Caco-2 (cell line): ENCODE measurements at regions not wholly inside any gene's neighbourhood (a gene's known extent, or its start where the extent isn't known, plus 50 kb on each side); places are given as distances from the start of the nearest gene placed in this dataset.

Source experiments
- BruUV-seq: library from RNA; stranded (reverse); fragments of 400-500 nt; replicated peaks from 2 replicates; lab custom pipeline; 2021; lab: Mats Ljungman, UMichigan
- CTCF ChIA-PET: fragments of 300-600 bp; sonication (Branson Sonifier 250); formaldehyde crosslinking; loops from one replicate; lab custom pipeline; 2022; ENCODE audit warnings: antibody characterized with exemption; lab: Charles Lee
- POLR2A ChIA-PET: fragments of 300-600 bp; sonication (Branson Sonifier 250); formaldehyde crosslinking; loops from one replicate; lab custom pipeline; 2022; ENCODE audit warnings: antibody characterized with exemption; lab: Charles Lee
- DNase-seq, 2 experiments: peaks; one replicate each; pipeline versions ENCODE4 v3.0.0 to v3.0.0-alpha.2; 2020 to 2022
- H3K27me3 ChIP-seq: replicated peaks from 2 replicates; pipeline ENCODE4 v1.6.0; 2011; ENCODE audit warnings: low read length; ENCODE audit not compliant: control insufficient read depth, insufficient read depth
- H3K36me3 ChIP-seq: 2 replicates; pipeline ENCODE4 v1.5.1; 2011; ENCODE audit warnings: low read length; ENCODE audit not compliant: control insufficient read depth, insufficient read depth
- H3K4me1 ChIP-seq: fragments of 250-450 bp; sonication (Bioruptor Pico); 2 replicates; pipeline ENCODE4 v1.5.1; 2020; ENCODE audit warnings: mild to moderate bottlenecking
- H3K4me3 ChIP-seq: 2 replicates; pipeline ENCODE4 v1.5.1; 2011; ENCODE audit warnings: low read depth, mild to moderate bottlenecking, control low read depth, low read length
- H3K9me3 ChIP-seq: fragments of 250-450 bp; sonication (Bioruptor Pico); 2 replicates; pipeline ENCODE4 v1.5.1; 2020; ENCODE audit warnings: mild to moderate bottlenecking, moderate library complexity
- H3K27ac Mint-ChIP-seq: one replicate; pipeline ENCODE4 v1.8.0; 2022; ENCODE audit warnings: mixed read lengths; ENCODE audit not compliant: unreplicated experiment
- H3K27me3 Mint-ChIP-seq: one replicate; pipeline ENCODE4 v1.8.0; 2022; ENCODE audit warnings: mixed read lengths; ENCODE audit not compliant: insufficient read depth, unreplicated experiment
- H3K36me3 Mint-ChIP-seq: one replicate; pipeline ENCODE4 v1.8.0; 2022; ENCODE audit warnings: mild to moderate bottlenecking, mixed read lengths; ENCODE audit not compliant: insufficient read depth, unreplicated experiment
- H3K4me1 Mint-ChIP-seq: one replicate; pipeline ENCODE4 v1.8.0; 2022; ENCODE audit warnings: low read depth, mixed read lengths; ENCODE audit not compliant: unreplicated experiment
- H3K4me3 Mint-ChIP-seq: one replicate; pipeline ENCODE4 v1.8.0; 2022; ENCODE audit warnings: mild to moderate bottlenecking, moderate library complexity, mixed read lengths; ENCODE audit not compliant: unreplicated experiment
- H3K9me3 Mint-ChIP-seq: one replicate; pipeline ENCODE4 v1.8.0; 2022; ENCODE audit warnings: mixed read lengths; ENCODE audit not compliant: unreplicated experiment
- CTCF ChIP-seq, 2 experiments: fragments of 200-600 bp in 1 of 2; IDR thresholded peaks; 1 replicate in 1 of 2; 2 replicates in 1 of 2; pipeline versions ENCODE4 v1.5.1 to v1.8.0; 2011 to 2022; ENCODE audit warnings: antibody characterized with exemption in 1 of 2, control low read depth in 1 of 2, inconsistent platforms in 1 of 2, low read depth in 1 of 2, low read length in 1 of 2, mild to moderate bottlenecking in 1 of 2, moderate library complexity in 1 of 2; ENCODE audit not compliant: insufficient read depth in 1 of 2, severe bottlenecking in 1 of 2, unreplicated experiment in 1 of 2
- intact Hi-C: fragments of 100-400 bp; cut with micrococcal nuclease; formaldehyde crosslinking; loops from one replicate; pipeline ENCODE4 v1.10.0; 2022; ENCODE audit not compliant: unreplicated experiment

- intact Hi-C loops, result no loop called here
- CTCF ChIA-PET, result no interaction called here
- BruUV-seq, result no TSS peak
These were observed 373.9 kb upstream of the CFAP20DC start for GRCh38 chr3:59423707-59424106.

GRCh38 chr3:59422312-59422711, 372.5 kb upstream of the CFAP20DC start:
- ChIA-PET CTCF (no interaction called here), POLR2A (no interaction called here)
- Mint-ChIP-seq H3K27me3 (peaks cover 15% of the 10 kb centered on the region), H3K4me3 (no peak overlapping the region), H3K9me3 (no peaks in the 10 kb centered on the region), H3K4me1 (no peaks in the 10 kb centered on the region), H3K36me3 (no peaks in the 10 kb centered on the region), H3K27ac (no peak overlapping the region)
- no peak for DNase-seq
- no peaks in the 10 kb centered on the region for H3K9me3 ChIP-seq
- intact Hi-C loops, result no loop called here
- no TSS peak for BruUV-seq
- no peak overlapping the region for H3K4me3 ChIP-seq
- H3K27me3 ChIP-seq, result no peaks in the 10 kb centered on the region
- no peak for TF ChIP-seq CTCF (IDR thresholded peaks at IDR 0.05; ENCODE audit: insufficient read depth in 1 of 2, low read depth in 1 of 2, low read length in 1 of 2, severe bottlenecking in 1 of 2, unreplicated experiment in 1 of 2)
- H3K4me1 ChIP-seq, result no peaks in the 10 kb centered on the region
- no peaks in the 10 kb centered on the region for H3K36me3 ChIP-seq

More at GRCh38 chr3:59423707-59424106, 373.9 kb upstream of the CFAP20DC start:
- DNase-seq, result no peak
- H3K9me3 Mint-ChIP-seq, result no peaks in the 10 kb centered on the region
- Histone ChIP-seq H3K27me3 (no peaks in the 10 kb centered on the region; the same call in 1 of the 2 replicates), H3K36me3 (no peaks in the 10 kb centered on the region), H3K4me1 (no peaks in the 10 kb centered on the region), H3K9me3 (no peaks in the 10 kb centered on the region), H3K4me3 (no peak overlapping the region)
- peaks cover 22% of the 10 kb centered on the region for H3K27me3 Mint-ChIP-seq
- no peak overlapping the region for H3K27ac Mint-ChIP-seq
- H3K4me3 Mint-ChIP-seq, result no peak overlapping the region
- no peaks in the 10 kb centered on the region for H3K4me1 Mint-ChIP-seq
- no peak for TF ChIP-seq CTCF (IDR thresholded peaks at IDR 0.05; ENCODE audit: insufficient read depth in 1 of 2, low read depth in 1 of 2, low read length in 1 of 2, severe bottlenecking in 1 of 2, unreplicated experiment in 1 of 2)
- H3K36me3 Mint-ChIP-seq, result no peaks in the 10 kb centered on the region
- POLR2A ChIA-PET, result no interaction called here

- DNase-seq, result no peak
- H3K27ac Mint-ChIP-seq, result no peak overlapping the region
- no peaks in the 10 kb centered on the region for H3K27me3 ChIP-seq
- H3K9me3 Mint-ChIP-seq, result no peaks in the 10 kb centered on the region
- intact Hi-C loops, result no loop called here
- POLR2A ChIA-PET, result no interaction called here
- no peak for TF ChIP-seq CTCF (IDR thresholded peaks at IDR 0.05; ENCODE audit: insufficient read depth in 1 of 2, low read depth in 1 of 2, low read length in 1 of 2, severe bottlenecking in 1 of 2, unreplicated experiment in 1 of 2)
- H3K27me3 Mint-ChIP-seq, result peaks cover 11% of the 10 kb centered on the region
- H3K9me3 ChIP-seq, result no peaks in the 10 kb centered on the region
- no TSS peak for BruUV-seq
- H3K36me3 ChIP-seq, result no peaks in the 10 kb centered on the region
- H3K4me1 ChIP-seq, result no peaks in the 10 kb centered on the region
- no peak overlapping the region for H3K4me3 Mint-ChIP-seq
- H3K4me1 Mint-ChIP-seq, result no peaks in the 10 kb centered on the region
- CTCF ChIA-PET, result no interaction called here
- H3K4me3 ChIP-seq, result no peak overlapping the region
- no peaks in the 10 kb centered on the region for H3K36me3 Mint-ChIP-seq
These were observed 369.0 kb upstream of the CFAP20DC start for GRCh38 chr3:59418836-59419235.
